Gastroesophageal sphincter (tissue), 3 donors: ENCODE measurements at regions not wholly inside any gene's neighbourhood (a gene's known extent, or its start where the extent isn't known, plus 50 kb on each side); places are given as distances from the start of the nearest gene placed in this dataset.

Experiments used
- POLR2AphosphoS5 ChIP-seq: sonication (generic); formaldehyde crosslinking; IDR thresholded peaks from one replicate; pipeline ENCODE4 v1.6.1; 2017; ENCODE audit warnings: antibody characterized with exemption
- TF ChIP-seq, protein P1 (sequence below), 4 experiments: fragments of 200-600 bp in 2 of 4; fragments of 450-650 bp in 2 of 4; sonication (generic) in 1 of 4; IDR thresholded peaks; one replicate each; pipeline ENCODE4 v1.5.1; 2017 to 2019; ENCODE audit warnings: antibody characterized with exemption in 4 of 4, mild to moderate bottlenecking in 2 of 4, moderate library complexity in 2 of 4

- TF ChIP-seq, protein P1, sequence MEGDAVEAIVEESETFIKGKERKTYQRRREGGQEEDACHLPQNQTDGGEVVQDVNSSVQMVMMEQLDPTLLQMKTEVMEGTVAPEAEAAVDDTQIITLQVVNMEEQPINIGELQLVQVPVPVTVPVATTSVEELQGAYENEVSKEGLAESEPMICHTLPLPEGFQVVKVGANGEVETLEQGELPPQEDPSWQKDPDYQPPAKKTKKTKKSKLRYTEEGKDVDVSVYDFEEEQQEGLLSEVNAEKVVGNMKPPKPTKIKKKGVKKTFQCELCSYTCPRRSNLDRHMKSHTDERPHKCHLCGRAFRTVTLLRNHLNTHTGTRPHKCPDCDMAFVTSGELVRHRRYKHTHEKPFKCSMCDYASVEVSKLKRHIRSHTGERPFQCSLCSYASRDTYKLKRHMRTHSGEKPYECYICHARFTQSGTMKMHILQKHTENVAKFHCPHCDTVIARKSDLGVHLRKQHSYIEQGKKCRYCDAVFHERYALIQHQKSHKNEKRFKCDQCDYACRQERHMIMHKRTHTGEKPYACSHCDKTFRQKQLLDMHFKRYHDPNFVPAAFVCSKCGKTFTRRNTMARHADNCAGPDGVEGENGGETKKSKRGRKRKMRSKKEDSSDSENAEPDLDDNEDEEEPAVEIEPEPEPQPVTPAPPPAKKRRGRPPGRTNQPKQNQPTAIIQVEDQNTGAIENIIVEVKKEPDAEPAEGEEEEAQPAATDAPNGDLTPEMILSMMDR (IDR thresholded peaks at IDR 0.05), result no peak
- TF ChIP-seq POLR2AphosphoS5, result no peak
These were observed 94.7 kb downstream of the LINGO1 start for GRCh38 chr15:77538027-77538451.
